Endothelial cell of umbilical vein (primary cell): ENCODE measurements at regions not wholly inside any gene's neighbourhood (a gene's known extent, or its start where the extent isn't known, plus 50 kb on each side); places are given as distances from the start of the nearest gene placed in this dataset.

Source experiments
- BruUV-seq: library from RNA; stranded (reverse); fragments of 400-500 nt; replicated peaks from 2 replicates; lab custom pipeline; 2021; lab: Mats Ljungman, UMichigan
- CTCF ChIA-PET: fragments of 300-600, 350-600 bp; sonication (Branson Sonifier 250); formaldehyde crosslinking; loops from one replicate; lab custom pipeline; 2021; ENCODE audit warnings: antibody characterized with exemption, inconsistent platforms; lab: Charles Lee
- POLR2A ChIA-PET: fragments of 300-600, 350-600 bp; sonication (Branson Sonifier 250); formaldehyde crosslinking; loops from one replicate; lab custom pipeline; 2021; ENCODE audit warnings: antibody characterized with exemption, inconsistent platforms; lab: Charles Lee
- DNase-seq: peaks from one replicate; pipeline ENCODE4 v3.0.0-alpha.2; 2011; ENCODE audit warnings: low read depth, low spot score
- FAIRE-seq: peaks from 2 replicates; lab custom pipeline; 2011; peaks lifted over from hg19 to GRCh38; lab: Jason Lieb, UNC
- H2AFZ ChIP-seq: 2 replicates; pipeline ENCODE4 v1.6.0; 2012; ENCODE audit warnings: low read depth, low read length, control low read depth, inconsistent platforms
- H3K27ac ChIP-seq: 2 replicates; pipeline ENCODE4 v1.5.1; 2011; ENCODE audit warnings: low read depth, mild to moderate bottlenecking, control low read depth, low read length, moderate library complexity; ENCODE audit not compliant: insufficient read depth
- H3K27me3 ChIP-seq, 2 experiments: 2 replicates each; pipeline versions ENCODE4 v1.6.0 to v1.6.1; 2011; ENCODE audit warnings: low read length in 2 of 2, mixed read lengths in 1 of 2; ENCODE audit not compliant: control insufficient read depth in 2 of 2, insufficient read depth in 2 of 2
- H3K36me3 ChIP-seq, 2 experiments: 2 replicates in 1 of 2; 3 replicates in 1 of 2; pipeline ENCODE4 v1.5.1; 2011; ENCODE audit warnings: low read length in 2 of 2, mild to moderate bottlenecking in 1 of 2, moderate library complexity in 1 of 2; ENCODE audit not compliant: control insufficient read depth in 2 of 2, insufficient read depth in 2 of 2; ENCODE audit errors: extremely low read depth in 1 of 2
- H3K4me1 ChIP-seq: 3 replicates; pipeline ENCODE4 v1.5.1; 2011; ENCODE audit warnings: mild to moderate bottlenecking, low read length; ENCODE audit not compliant: control insufficient read depth, insufficient read depth; ENCODE audit errors: extremely low read depth
- H3K4me2 ChIP-seq: 2 replicates; pipeline ENCODE4 v1.6.1; 2011; ENCODE audit warnings: low read length, control low read depth, mixed read lengths; ENCODE audit not compliant: insufficient read depth
- H3K4me3 ChIP-seq, 3 experiments: fragments of 200-600 bp in 1 of 3; sonication (generic), shearing (Covaris generic) in 1 of 3; replicated peaks in 1 of 3; 2 replicates each; pipeline ENCODE4 v1.5.1; 2011 to 2016; ENCODE audit warnings: control low read depth in 3 of 3, low read length in 3 of 3, mild to moderate bottlenecking in 2 of 3, inconsistent platforms in 1 of 3, low read depth in 1 of 3, moderate library complexity in 1 of 3; ENCODE audit not compliant: insufficient read depth in 1 of 3
- H3K79me2 ChIP-seq: 2 replicates; pipeline ENCODE4 v1.6.0; 2012; ENCODE audit warnings: low read length, inconsistent platforms; ENCODE audit not compliant: control insufficient read depth, insufficient read depth
- H3K9ac ChIP-seq: replicated peaks from 2 replicates; pipeline ENCODE3; 2011; ENCODE audit warnings: low read length, control low read depth; ENCODE audit not compliant: insufficient read depth; ENCODE audit errors: extremely low read depth
- H3K9me1 ChIP-seq: replicated peaks from 3 replicates; pipeline ENCODE4 v1.6.0; 2011; ENCODE audit warnings: mild to moderate bottlenecking, low read length; ENCODE audit not compliant: control insufficient read depth, insufficient read depth; ENCODE audit errors: extremely low read depth
- H3K9me3 ChIP-seq: replicated peaks from 2 replicates; pipeline ENCODE4 v1.5.1; 2012; ENCODE audit warnings: low read length, inconsistent platforms; ENCODE audit not compliant: control insufficient read depth, insufficient read depth
- H4K20me1 ChIP-seq: replicated peaks from 2 replicates; pipeline ENCODE3; 2011; ENCODE audit warnings: mild to moderate bottlenecking, low read length; ENCODE audit not compliant: control insufficient read depth, insufficient read depth; ENCODE audit errors: extremely low read depth
- CTCF ChIP-seq, 2 donors: IDR thresholded peaks; 1 replicate in 1 of 2; 2 replicates in 1 of 2; pipeline ENCODE4 v1.5.1; 2011; ENCODE audit warnings: low read length in 2 of 2, mild to moderate bottlenecking in 2 of 2, moderate library complexity in 2 of 2, control low read depth in 1 of 2, inconsistent platforms in 1 of 2, low read depth in 1 of 2; ENCODE audit not compliant: insufficient read depth in 1 of 2; ENCODE audit errors: extremely low read depth in 1 of 2
- EZH2 ChIP-seq: IDR thresholded peaks from 2 replicates; pipeline ENCODE4 v1.6.1; 2012; ENCODE audit warnings: borderline replicate concordance, low read depth, mild to moderate bottlenecking, moderate library complexity, low read length, inconsistent platforms; ENCODE audit not compliant: severe bottlenecking
- FOS ChIP-seq: IDR thresholded peaks from 2 replicates; pipeline ENCODE4 v1.6.1; 2011; ENCODE audit warnings: mild to moderate bottlenecking, low read length, moderate library complexity, borderline replicate concordance; ENCODE audit not compliant: insufficient read depth
- GATA2 ChIP-seq: IDR thresholded peaks from 2 replicates; pipeline ENCODE4 v1.7.0; 2011; ENCODE audit warnings: low read depth, mild to moderate bottlenecking, moderate library complexity, mixed read lengths, low read length; ENCODE audit not compliant: insufficient read length, insufficient read depth
- JUN ChIP-seq: IDR thresholded peaks from 2 replicates; pipeline ENCODE4 v1.6.1; 2011; ENCODE audit warnings: borderline replicate concordance, low read depth; ENCODE audit not compliant: insufficient read length, insufficient read depth
- MYC ChIP-seq: IDR thresholded peaks from one replicate; pipeline ENCODE4 v1.6.1; 2011; ENCODE audit warnings: mild to moderate bottlenecking, low read depth, low read length
- POLR2A ChIP-seq: IDR thresholded peaks from 2 replicates; pipeline ENCODE4 v1.6.1; 2012; ENCODE audit warnings: low read depth, mild to moderate bottlenecking, control low read depth, low read length
- POLR2AphosphoS5 ChIP-seq: IDR thresholded peaks from 2 replicates; pipeline ENCODE4 v1.6.1; 2012; ENCODE audit warnings: low read depth, mild to moderate bottlenecking, control low read depth, low read length, moderate library complexity; ENCODE audit not compliant: insufficient read depth
- dilution Hi-C: fragments of 300-500 bp; cut with MboI; formaldehyde crosslinking; loops from one replicate; pipeline ENCODE4 v1.15.0; 2019; ENCODE audit warnings: low sequenced_read_pairs; ENCODE audit not compliant: extremely low pct_ligation_motif_present
- intact Hi-C: fragments of 100-400 bp; cut with micrococcal nuclease; formaldehyde crosslinking; loops from one replicate; pipeline ENCODE4 v1.10.0; 2022

- no TSS peak for BruUV-seq
- POLR2A ChIA-PET: no interaction called here
Measured at GRCh38 chr2:40752796-40753195, 300.9 kb upstream of the SLC8A1 start.

More at GRCh38 chr2:40752796-40753195, 300.9 kb upstream of the SLC8A1 start:
- H3K27ac ChIP-seq: no peak overlapping the region
- CTCF ChIA-PET: no interaction called here
- DNase-seq: no peak
- H2AFZ ChIP-seq: no peak overlapping the region
- no peaks in the 10 kb centered on the region for H3K9me3 ChIP-seq
- no peak overlapping the region for H3K4me3 ChIP-seq
- TF ChIP-seq POLR2A (no peak), FOS (no peak), POLR2AphosphoS5 (no peak), JUN (no peak), GATA2 (no peak), EZH2 (no peak), MYC (no peak), CTCF (IDR thresholded peaks at IDR 0.05; ENCODE audit: extremely low read depth in 1 of 2, insufficient read depth in 1 of 2, low read depth in 1 of 2, low read length in 2 of 2) (no peak)
- H4K20me1 ChIP-seq: no peaks in the 10 kb centered on the region
- H3K79me2 ChIP-seq: no peaks in the 10 kb centered on the region
- no peaks in the 10 kb centered on the region for H3K27me3 ChIP-seq
- dilution Hi-C loops: no loop called here
- H3K36me3 ChIP-seq: no peaks in the 10 kb centered on the region
- H3K9me1 ChIP-seq: no peaks in the 10 kb centered on the region
- FAIRE-seq: no peak
- H3K9ac ChIP-seq: no peak overlapping the region
- H3K4me1 ChIP-seq: no peaks in the 10 kb centered on the region
- H3K4me2 ChIP-seq: no peak overlapping the region
- intact Hi-C loops: no loop called here
